ENCODE measurements at regions not wholly inside any gene's neighbourhood (a gene's known extent, or its start where the extent isn't known, plus 50 kb on each side); places are given as distances from the start of the nearest gene placed in this dataset.

DNA sequence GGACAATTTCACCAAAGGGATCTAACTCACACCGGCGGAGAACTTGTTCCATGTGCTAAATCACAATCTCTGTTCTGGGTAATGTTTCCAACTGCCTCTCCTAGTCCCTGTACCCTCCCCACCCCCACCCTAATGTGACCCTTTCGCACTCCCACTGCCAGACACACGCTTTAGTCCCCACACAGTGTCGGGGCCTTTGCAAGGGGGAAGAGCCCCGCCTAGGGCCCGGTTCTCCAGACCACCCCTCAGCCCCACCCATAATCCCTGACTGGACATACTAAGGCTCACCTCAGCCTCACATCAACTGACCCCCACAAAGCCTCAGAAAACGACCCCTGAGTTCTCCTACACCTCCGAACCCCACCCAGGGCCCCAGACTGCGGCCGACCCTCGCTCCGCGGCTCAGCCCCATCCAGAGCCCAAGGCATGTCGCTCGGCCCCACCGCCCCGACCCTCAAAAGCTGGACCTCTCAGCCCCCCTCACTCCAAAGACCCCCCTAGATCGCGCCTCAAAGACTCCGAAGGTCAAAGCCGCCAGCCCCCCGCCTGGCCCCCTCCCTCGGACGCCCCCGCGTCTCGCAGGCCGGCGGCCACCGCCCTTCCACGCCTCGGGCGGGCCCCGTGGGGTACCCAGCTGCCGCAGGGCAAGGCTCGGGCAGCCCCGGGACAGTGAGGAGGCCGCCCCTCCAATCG is 72.0 kb upstream of the MAP4 start:
- TF ChIP-seq, protein P1, sequence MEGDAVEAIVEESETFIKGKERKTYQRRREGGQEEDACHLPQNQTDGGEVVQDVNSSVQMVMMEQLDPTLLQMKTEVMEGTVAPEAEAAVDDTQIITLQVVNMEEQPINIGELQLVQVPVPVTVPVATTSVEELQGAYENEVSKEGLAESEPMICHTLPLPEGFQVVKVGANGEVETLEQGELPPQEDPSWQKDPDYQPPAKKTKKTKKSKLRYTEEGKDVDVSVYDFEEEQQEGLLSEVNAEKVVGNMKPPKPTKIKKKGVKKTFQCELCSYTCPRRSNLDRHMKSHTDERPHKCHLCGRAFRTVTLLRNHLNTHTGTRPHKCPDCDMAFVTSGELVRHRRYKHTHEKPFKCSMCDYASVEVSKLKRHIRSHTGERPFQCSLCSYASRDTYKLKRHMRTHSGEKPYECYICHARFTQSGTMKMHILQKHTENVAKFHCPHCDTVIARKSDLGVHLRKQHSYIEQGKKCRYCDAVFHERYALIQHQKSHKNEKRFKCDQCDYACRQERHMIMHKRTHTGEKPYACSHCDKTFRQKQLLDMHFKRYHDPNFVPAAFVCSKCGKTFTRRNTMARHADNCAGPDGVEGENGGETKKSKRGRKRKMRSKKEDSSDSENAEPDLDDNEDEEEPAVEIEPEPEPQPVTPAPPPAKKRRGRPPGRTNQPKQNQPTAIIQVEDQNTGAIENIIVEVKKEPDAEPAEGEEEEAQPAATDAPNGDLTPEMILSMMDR (conservative IDR thresholded peaks at IDR 0.05; ENCODE audit: low read depth, low read length) = no peak
- TF ChIP-seq EZH2 (IDR thresholded peaks at IDR 0.05; ENCODE audit: low read length, unreplicated experiment) (no peak), EZH2phosphoT487 (IDR thresholded peaks at IDR 0.05; ENCODE audit: borderline replicate concordance, low read length) (no peak)

All from PC-3 (cell line).